Astrocyte (in vitro differentiated cells and primary cell): ENCODE measurements at regions not wholly inside any gene's neighbourhood (a gene's known extent, or its start where the extent isn't known, plus 50 kb on each side); places are given as distances from the start of the nearest gene placed in this dataset.

Experiments used
- DNase-seq: peaks from one replicate; pipeline ENCODE4 v3.0.0-alpha.2; 2010; ENCODE audit warnings: low read depth
- FAIRE-seq: peaks from 2 replicates; lab custom pipeline; 2011; peaks lifted over from hg19 to GRCh38; lab: Jason Lieb, UNC
- H2AFZ ChIP-seq: 2 replicates; pipeline ENCODE4 v1.6.0; 2012; ENCODE audit warnings: low read depth, low read length, inconsistent platforms
- H3K27ac ChIP-seq: 2 replicates; pipeline ENCODE4 v1.5.1; 2011; ENCODE audit warnings: low read depth, low read length, inconsistent platforms
- H3K27me3 ChIP-seq: 2 replicates; pipeline ENCODE4 v1.6.0; 2011; ENCODE audit warnings: low read length, inconsistent platforms; ENCODE audit not compliant: insufficient read depth
- H3K36me3 ChIP-seq: 2 replicates; pipeline ENCODE4 v1.5.1; 2011; ENCODE audit warnings: low read length, inconsistent platforms; ENCODE audit not compliant: insufficient read depth
- H3K4me1 ChIP-seq: 2 replicates; pipeline ENCODE4 v1.5.1; 2011; ENCODE audit warnings: low read length, inconsistent platforms; ENCODE audit not compliant: insufficient read depth
- H3K4me2 ChIP-seq: 2 replicates; pipeline ENCODE4 v1.6.0; 2012; ENCODE audit warnings: low read length, inconsistent platforms
- H3K4me3 ChIP-seq: 2 replicates; pipeline ENCODE4 v1.5.1; 2011; ENCODE audit warnings: low read depth, mild to moderate bottlenecking, low read length, inconsistent platforms; ENCODE audit not compliant: insufficient read depth
- H3K79me2 ChIP-seq: 2 replicates; pipeline ENCODE4 v1.6.0; 2012; ENCODE audit warnings: mild to moderate bottlenecking, low read length, inconsistent platforms; ENCODE audit not compliant: insufficient read depth
- H3K9ac ChIP-seq: 2 replicates; pipeline ENCODE4 v1.6.0; 2012; ENCODE audit warnings: mild to moderate bottlenecking, low read length, inconsistent platforms
- H3K9me3 ChIP-seq: 2 replicates; pipeline ENCODE4 v1.5.1; 2012; ENCODE audit warnings: low read depth, mild to moderate bottlenecking, low read length, inconsistent platforms; ENCODE audit not compliant: insufficient read depth
- H4K20me1 ChIP-seq: 2 replicates; pipeline ENCODE4 v1.6.0; 2012; ENCODE audit warnings: low read length, inconsistent platforms; ENCODE audit not compliant: insufficient read depth
- H3K27ac Mint-ChIP-seq: one replicate; pipeline ENCODE4 v1.8.0; 2021; ENCODE audit warnings: mild to moderate bottlenecking, mixed read lengths; ENCODE audit not compliant: unreplicated experiment
- H3K27me3 Mint-ChIP-seq: one replicate; pipeline ENCODE4 v1.8.0; 2021; ENCODE audit warnings: low read depth, mixed read lengths; ENCODE audit not compliant: unreplicated experiment
- H3K36me3 Mint-ChIP-seq: one replicate; pipeline ENCODE4 v1.8.0; 2021; ENCODE audit warnings: low read depth, mixed read lengths; ENCODE audit not compliant: unreplicated experiment
- H3K4me1 Mint-ChIP-seq: one replicate; pipeline ENCODE4 v1.8.0; 2021; ENCODE audit warnings: low read depth, mixed read lengths; ENCODE audit not compliant: unreplicated experiment
- H3K4me3 Mint-ChIP-seq: one replicate; pipeline ENCODE4 v1.8.0; 2021; ENCODE audit warnings: mild to moderate bottlenecking, moderate library complexity, mixed read lengths; ENCODE audit not compliant: unreplicated experiment
- H3K9me3 Mint-ChIP-seq: one replicate; pipeline ENCODE4 v1.8.0; 2021; ENCODE audit warnings: mild to moderate bottlenecking, mixed read lengths; ENCODE audit not compliant: unreplicated experiment
- CTCF ChIP-seq: IDR thresholded peaks from 2 replicates; pipeline ENCODE4 v1.5.1; 2011; ENCODE audit warnings: low read depth, mild to moderate bottlenecking, inconsistent platforms, low read length, moderate library complexity; ENCODE audit not compliant: insufficient read depth
- EZH2 ChIP-seq: IDR thresholded peaks from 2 replicates; pipeline ENCODE4 v1.6.1; 2012; ENCODE audit warnings: mild to moderate bottlenecking, low read length, inconsistent platforms; ENCODE audit not compliant: insufficient read depth

GRCh38 chr10:120749072-120749471 is 102.1 kb upstream of the WDR11 start:
- Histone ChIP-seq H4K20me1 (no peaks in the 10 kb centered on the region), H3K9ac (no peak overlapping the region), H3K36me3 (no peaks in the 10 kb centered on the region), H3K27me3 (no peaks in the 10 kb centered on the region), H3K4me1 (no peaks in the 10 kb centered on the region), H3K79me2 (no peaks in the 10 kb centered on the region), H2AFZ (no peak overlapping the region), H3K4me2 (no peak overlapping the region), H3K9me3 (no peaks in the 10 kb centered on the region), H3K4me3 (no peak overlapping the region), H3K27ac (no peak overlapping the region)
- Mint-ChIP-seq H3K4me1 (no peaks in the 10 kb centered on the region), H3K27ac (no peak overlapping the region), H3K27me3 (peaks cover 14% of the 10 kb centered on the region), H3K4me3 (no peak overlapping the region), H3K9me3 (no peaks in the 10 kb centered on the region), H3K36me3 (no peaks in the 10 kb centered on the region)
- no peak for FAIRE-seq
- TF ChIP-seq EZH2 (no peak), CTCF (no peak)
- DNase-seq = no peak

DNA sequence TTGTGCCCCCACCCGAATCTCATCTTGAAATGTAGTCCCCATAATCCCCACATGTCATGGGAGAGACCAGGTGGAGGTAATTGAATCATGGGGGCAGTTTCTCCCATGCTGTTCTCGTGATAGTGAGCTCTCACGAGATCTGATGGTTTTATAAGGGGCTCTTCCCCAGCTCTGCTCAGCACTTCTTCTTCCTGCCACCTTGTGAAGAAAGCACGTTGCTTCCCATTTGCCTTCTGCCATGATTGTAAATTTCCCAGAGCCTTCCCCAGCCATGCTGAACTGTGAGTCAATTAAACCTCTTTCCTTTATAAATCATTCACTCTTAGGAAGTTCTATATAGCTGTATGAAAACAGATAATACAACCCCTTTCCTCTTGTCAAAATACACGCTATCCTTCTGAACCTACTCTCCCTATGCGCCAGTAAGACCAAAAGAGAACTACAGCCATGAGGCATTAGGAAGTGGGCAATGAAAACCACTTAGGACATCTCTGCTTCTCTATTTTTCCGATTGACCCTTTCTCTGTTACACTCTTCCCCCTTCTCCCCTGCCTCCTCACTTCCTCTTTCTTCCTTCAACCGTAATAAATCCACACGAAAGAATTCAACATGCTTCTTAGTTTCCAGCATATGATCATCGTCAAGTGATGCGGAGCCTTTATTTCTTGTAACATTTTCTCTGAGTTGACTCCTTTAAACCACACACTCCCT is 101.2 kb upstream of the WDR11 start:
- H2AFZ ChIP-seq = no peak overlapping the region
- no peak overlapping the region for H3K9ac ChIP-seq
- no peaks in the 10 kb centered on the region for H3K9me3 ChIP-seq
- H3K36me3 ChIP-seq = no peaks in the 10 kb centered on the region
- H3K4me2 ChIP-seq = no peak overlapping the region
- H3K36me3 Mint-ChIP-seq = no peaks in the 10 kb centered on the region
- no peak overlapping the region for H3K27ac ChIP-seq
- no peak for TF ChIP-seq CTCF
- TF ChIP-seq EZH2 = no peak
- H4K20me1 ChIP-seq = no peaks in the 10 kb centered on the region
- no peaks in the 10 kb centered on the region for H3K79me2 ChIP-seq
- no peaks in the 10 kb centered on the region for H3K4me1 ChIP-seq
- DNase-seq = no peak
- no peak for FAIRE-seq
- H3K4me3 ChIP-seq = no peak overlapping the region
- H3K27ac Mint-ChIP-seq = no peak overlapping the region
- H3K9me3 Mint-ChIP-seq = no peaks in the 10 kb centered on the region
- no peaks in the 10 kb centered on the region for H3K4me1 Mint-ChIP-seq
- H3K27me3 Mint-ChIP-seq = peaks cover 7% of the 10 kb centered on the region
- no peak overlapping the region for H3K4me3 Mint-ChIP-seq
- H3K27me3 ChIP-seq = no peaks in the 10 kb centered on the region

- H3K79me2 ChIP-seq = no peaks in the 10 kb centered on the region
- Mint-ChIP-seq H3K27ac (no peak overlapping the region), H3K27me3 (peaks cover 9% of the 10 kb centered on the region), H3K9me3 (peaks cover 3% of the 10 kb centered on the region), H3K4me3 (no peak overlapping the region), H3K4me1 (no peaks in the 10 kb centered on the region), H3K36me3 (no peaks in the 10 kb centered on the region)
- no peak for DNase-seq
- FAIRE-seq = no peak
- no peaks in the 10 kb centered on the region for H4K20me1 ChIP-seq
- no peak overlapping the region for H3K27ac ChIP-seq
- no peaks in the 10 kb centered on the region for H3K27me3 ChIP-seq
- TF ChIP-seq EZH2 (no peak), CTCF (no peak)
- no peak overlapping the region for H3K4me3 ChIP-seq
- H3K4me1 ChIP-seq = no peaks in the 10 kb centered on the region
- no peak overlapping the region for H3K4me2 ChIP-seq
- no peaks in the 10 kb centered on the region for H3K36me3 ChIP-seq
- no peaks in the 10 kb centered on the region for H3K9me3 ChIP-seq
- no peak overlapping the region for H2AFZ ChIP-seq
- no peak overlapping the region for H3K9ac ChIP-seq
These were observed 95.4 kb upstream of the WDR11 start for GRCh38 chr10:120755771-120756170.
